ENCODE measurements at regions not wholly inside any gene's neighbourhood (a gene's known extent, or its start where the extent isn't known, plus 50 kb on each side); places are given as distances from the start of the nearest gene placed in this dataset.

GRCh38 chr22:22036588-22036987 lies 54.0 kb upstream of the TOP3B start:
- no peak for DNase-seq

DNA sequence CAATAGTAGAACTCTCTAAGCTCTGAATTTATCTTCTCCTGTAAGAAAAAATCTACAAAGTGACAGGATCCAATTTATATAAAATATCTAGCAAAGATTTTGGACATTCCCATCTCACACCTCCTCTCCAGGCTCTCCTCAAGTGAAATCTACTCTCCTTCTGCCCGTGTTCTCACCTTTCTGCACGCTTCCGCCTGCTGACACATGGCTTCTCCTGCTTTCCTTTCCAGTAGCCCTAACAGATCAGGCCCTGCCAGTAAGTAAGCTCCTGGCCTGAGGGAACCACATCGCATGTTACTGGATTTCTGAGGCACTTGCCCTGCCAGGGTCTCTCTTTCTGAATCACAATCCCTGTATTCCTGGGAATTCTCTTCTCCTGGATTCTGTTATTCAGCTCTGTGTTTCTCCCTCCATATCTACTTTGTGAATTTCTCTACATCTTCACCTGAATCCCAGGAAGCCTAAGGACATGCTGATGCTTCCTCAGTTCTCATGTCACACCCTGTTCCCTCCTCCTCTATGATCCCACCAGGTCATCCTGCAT lies 53.3 kb upstream of the TOP3B start:
- no peak for DNase-seq

DNA sequence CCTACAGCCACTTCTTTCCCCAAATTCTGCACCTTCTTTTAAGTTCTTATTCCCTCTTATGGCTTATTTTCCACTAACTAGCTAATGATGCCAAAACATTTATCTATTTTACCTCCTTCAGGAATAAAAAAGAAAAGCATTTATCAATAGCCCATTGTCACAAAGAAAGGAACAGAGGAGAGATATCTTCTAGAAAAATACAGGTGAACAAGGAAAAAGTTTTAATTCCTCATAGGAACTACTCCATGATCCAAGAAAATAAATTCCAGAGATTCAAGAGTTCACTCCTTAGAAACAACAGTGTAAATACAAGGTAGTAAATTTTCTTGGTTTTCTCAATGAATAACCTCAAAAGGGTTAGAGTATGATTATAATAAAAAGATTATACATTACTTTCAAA lies 52.6 kb upstream of the TOP3B start:
- no peak for DNase-seq

DNA sequence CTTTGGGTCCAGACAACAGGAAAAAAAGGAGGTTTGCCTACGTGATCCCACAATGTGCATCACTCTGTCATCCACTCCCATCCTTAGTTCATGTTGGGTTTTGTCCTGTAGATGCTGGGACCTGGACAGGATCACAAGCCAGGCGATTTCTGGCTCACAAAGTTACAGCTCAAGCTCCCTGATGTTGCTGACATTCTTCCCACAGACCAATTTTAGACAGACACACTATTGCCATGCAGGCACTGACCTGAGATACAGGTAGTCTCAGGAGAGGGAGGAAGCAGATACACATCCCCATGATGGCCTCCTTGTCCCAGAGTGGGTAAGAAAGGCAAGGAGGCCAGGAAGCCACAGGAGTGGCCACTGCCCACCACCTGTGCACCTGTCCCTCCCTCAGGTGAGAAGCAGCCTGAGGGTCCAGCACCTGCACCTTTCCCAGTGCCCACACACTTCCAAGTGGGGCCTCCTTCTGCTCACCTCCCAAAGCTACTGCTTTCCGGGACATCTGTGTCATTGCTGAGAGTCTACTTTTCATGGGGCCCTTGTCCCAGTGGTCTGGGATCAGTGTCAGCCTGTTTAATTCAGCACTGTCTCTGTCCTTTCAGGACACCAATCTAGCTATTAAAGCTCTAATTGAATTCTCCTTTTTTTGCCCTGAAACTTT lies 52.0 kb upstream of the TOP3B start:
- no peak for DNase-seq

DNA sequence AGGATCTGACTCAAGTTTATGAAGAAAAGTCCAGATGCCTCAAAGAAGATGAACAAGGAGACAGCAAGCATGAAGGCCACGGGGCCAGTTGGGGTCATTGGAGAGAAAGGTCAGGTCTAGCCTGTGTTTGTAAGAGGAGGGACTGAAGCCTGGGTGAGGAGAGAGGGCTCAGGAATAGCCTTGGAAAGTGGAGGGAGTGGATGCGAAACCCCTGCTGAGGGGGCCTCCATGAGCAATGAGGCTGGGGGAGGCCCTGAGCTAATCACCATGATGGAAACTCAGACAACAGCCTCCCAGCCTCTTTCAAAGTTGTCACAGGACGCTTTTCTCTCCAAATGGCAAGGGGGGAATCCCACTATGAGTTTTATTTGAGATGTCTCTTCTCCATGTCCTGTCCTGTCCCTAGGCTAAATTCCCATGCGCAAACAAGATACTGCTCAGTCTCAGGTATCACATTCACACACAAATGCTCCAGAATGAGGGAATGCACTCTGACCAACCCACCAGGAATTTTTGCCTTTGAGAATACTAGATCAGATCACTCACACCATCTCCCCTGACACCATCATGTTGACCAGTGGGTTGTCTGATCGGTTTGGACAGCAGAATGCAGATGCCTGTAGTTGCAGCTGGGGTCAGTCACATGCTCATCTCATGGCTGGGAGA lies 51.3 kb upstream of the TOP3B start:
- DNase-seq = no peak

DNA sequence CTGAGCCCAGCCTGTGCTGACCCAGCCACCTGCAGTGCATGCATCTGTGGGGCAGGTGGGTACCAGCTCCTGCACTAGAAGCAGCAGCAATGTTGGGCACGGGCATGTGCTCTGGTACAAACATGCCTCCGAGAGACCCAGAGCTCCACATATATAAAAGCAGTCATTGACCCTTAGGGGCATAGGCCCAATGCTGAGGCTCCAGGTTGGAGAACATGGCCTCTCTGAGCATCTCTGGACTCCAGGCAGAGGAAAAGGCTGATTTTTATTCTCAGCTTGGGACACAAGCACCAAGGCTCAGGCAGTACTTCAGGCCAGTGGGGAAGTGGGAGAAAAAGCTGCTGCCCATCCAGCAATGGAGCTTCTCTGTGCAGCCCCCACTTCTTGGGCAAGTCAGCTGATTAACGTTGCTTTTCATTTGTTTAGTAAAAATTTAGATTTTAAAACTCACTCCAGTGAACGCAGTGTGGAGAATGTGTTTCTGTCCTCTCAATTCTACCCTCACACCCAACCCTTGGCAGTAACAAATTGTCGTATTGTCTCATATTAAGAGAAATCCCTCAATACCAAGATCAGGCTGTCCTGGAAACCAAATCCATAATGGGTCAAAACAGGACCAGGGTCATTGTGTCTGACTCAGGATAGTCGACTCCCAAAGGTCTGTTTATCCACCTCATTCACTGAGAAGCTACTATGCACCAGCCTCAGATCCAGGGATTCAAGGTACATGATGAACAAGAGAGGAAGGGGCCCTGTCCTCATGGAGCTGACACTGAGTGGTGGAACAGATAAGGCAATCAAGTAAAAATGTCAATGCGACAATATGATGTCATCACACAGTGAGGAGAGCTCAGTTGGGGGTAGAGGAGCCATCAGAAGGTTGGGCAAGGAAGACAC lies 50.6 kb upstream of the TOP3B start:
- no peak for DNase-seq

GRCh38 chr22:22032099-22032905 lies 49.7 kb upstream of the TOP3B start:
- DNase-seq = no peak
